Neural cell (in vitro differentiated cells): ENCODE measurements at regions not wholly inside any gene's neighbourhood (a gene's known extent, or its start where the extent isn't known, plus 50 kb on each side); places are given as distances from the start of the nearest gene placed in this dataset.

Experiments used
- CTCF ChIP-seq: fragments of 450-650 bp; IDR thresholded peaks from 2 replicates; pipeline ENCODE4 v1.5.1; 2014; ENCODE audit warnings: antibody characterized with exemption, mild to moderate bottlenecking, moderate library complexity; ENCODE audit not compliant: poor library complexity, severe bottlenecking
- EP300 ChIP-seq: fragments of 450-650 bp; conservative IDR thresholded peaks from 2 replicates; pipeline ENCODE4 v1.6.1; 2014; ENCODE audit warnings: antibody characterized with exemption, mild to moderate bottlenecking, moderate library complexity; ENCODE audit not compliant: poor library complexity, severe bottlenecking
- EZH2 ChIP-seq: fragments of 200-600, 300-800 bp; shearing (Covaris generic), sonication (generic); IDR thresholded peaks from 2 replicates; pipeline ENCODE4 v1.6.1; 2014; ENCODE audit warnings: antibody characterized with exemption, low read length, borderline replicate concordance, mild to moderate bottlenecking; ENCODE audit not compliant: insufficient read depth, poor library complexity, severe bottlenecking
- POLR2AphosphoS5 ChIP-seq: IDR thresholded peaks from 2 replicates; pipeline ENCODE4 v1.6.1; 2012
- REST ChIP-seq: IDR thresholded peaks from 2 replicates; pipeline ENCODE4 v1.6.1; 2012; ENCODE audit warnings: borderline replicate concordance

DNA sequence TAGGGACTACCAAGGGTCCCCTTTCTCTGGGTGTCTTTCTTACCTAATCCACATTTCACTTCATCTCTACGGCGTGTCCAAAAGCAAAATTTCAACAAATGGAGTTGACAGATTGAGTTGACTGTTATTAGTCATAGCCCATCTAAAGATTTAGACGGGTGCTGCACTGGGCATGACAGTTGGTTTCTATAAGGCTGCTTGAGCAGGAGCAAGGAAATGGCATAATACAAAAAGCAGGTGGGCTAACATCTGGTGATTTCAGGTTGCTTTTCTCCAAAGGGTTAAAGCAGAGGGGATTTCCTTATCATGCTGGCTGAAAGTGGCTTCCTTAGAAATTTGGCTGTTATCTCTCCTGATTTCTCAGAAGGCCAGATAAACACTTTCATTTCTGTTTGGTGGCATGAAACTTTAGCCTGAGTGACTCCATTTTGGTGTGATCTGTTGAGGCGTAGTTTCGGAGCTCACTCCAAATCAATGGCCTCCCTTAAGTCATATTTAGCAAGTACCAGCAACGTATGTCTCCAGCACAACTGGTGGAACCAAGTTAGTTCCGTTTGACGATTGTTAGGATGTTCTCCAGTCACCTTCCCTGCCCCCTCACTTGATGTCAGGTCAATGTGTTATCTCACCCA is 440.4 kb downstream of the FGF9 start:
- TF ChIP-seq CTCF (no peak), REST (no peak), EP300 (no peak), POLR2AphosphoS5 (no peak), EZH2 (no peak)
